GM21423 (cell line): ENCODE measurements at regions not wholly inside any gene's neighbourhood (a gene's known extent, or its start where the extent isn't known, plus 50 kb on each side); places are given as distances from the start of the nearest gene placed in this dataset.
A peak's percentile ranks its signal among the peaks of the same experiment; 100 is the strongest.

Experiments used
- ATAC-seq: cut with Tn5 transposase; IDR thresholded peaks from one replicate; pipeline ENCODE4 v1.9.1; 2021; ENCODE audit warnings: mild to moderate bottlenecking, moderate library complexity; ENCODE audit not compliant: unreplicated experiment

DNA sequence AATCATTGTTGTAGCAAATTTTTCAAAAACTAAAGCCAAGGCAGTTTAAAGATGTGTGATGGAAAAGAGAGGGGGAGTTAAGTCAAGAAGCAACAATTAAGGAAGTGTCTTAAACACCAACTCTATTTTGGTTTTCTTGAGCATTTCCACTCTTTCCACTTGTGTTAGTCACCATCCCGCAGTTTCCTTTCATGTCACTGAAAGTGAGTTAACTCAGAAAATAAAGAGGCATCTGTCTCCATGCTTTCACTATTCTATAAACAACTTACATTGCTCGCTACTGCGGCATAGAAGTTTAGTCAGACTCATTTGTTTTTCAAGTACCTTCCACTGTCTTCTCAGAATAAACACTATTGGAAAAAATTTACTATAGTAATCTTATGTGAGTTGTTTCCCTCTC, 284.9 kb upstream of the SEMA3D start:
- ATAC-seq = peak; percentile 53

DNA sequence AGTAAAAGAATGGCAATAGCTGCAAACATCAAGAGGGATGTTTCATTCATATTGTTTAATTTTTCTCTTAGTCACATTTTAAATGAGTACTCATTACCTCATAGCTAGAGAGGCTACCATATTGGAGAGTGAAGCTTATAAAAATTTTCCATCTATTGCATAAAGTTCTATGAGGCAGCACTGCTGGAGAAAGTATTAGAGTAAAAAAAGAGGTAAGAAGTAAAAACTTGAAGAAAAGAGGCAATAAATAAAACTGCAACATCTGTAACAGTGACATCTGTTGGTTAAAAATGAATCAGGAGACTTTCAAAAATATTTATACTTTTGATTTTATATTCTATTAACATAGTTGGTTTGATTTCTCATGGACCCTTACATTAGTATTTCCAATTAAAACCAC, 284.5 kb upstream of the SEMA3D start:
- no peak for ATAC-seq

DNA sequence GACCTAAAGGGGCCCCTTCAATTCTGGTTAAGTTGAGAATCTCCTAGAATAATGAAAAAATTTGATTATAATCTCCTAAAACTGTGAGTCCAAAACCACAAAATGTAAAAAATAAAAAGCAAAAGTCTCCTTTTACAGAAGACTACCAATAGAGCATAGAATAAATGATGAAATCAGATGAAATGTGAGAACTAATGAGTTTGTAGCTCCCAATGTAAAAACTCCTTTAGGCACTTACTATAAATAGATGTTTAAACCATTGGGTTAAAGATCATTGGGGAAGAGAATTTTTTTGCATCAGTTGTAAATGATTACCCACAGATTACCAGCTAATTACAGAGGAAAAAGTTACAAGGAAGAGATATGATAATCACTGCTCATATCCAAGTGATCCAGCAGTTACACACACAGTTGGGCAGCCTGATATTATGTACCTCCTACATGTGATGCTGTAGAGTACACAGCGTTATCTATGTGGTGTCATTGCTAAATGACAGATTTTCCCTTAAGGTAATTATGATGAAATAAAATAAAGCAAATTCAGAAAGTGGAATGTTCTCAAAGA, 282.7 kb upstream of the SEMA3D start:
- no peak for ATAC-seq

- no peak for ATAC-seq
These were observed 277.3 kb upstream of the SEMA3D start for GRCh38 chr7:85464042-85464651.

GRCh38 chr7:85462671-85463070, 275.8 kb upstream of the SEMA3D start:
- ATAC-seq = no peak

- no peak for ATAC-seq
These were observed 271.1 kb upstream of the SEMA3D start for GRCh38 chr7:85457911-85458310.

DNA sequence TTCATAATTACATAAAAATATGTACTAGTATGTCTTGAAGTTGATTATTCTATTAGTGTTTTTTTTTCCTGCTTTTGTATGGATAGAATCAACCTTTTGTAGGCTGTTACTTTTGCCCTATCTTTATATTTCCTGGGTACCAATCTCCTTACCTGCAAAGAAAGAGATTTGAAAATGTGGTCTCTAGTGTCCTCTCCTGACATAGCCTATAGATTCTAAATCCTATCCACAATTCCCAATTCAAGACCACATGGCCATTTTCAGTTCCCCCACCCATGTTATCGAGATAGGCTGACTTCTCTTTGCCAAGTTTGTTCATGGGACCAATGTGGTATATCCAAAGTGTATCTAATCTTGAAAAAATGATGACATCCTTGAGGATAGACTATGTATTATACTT, 269.4 kb upstream of the SEMA3D start:
- ATAC-seq = no peak

DNA sequence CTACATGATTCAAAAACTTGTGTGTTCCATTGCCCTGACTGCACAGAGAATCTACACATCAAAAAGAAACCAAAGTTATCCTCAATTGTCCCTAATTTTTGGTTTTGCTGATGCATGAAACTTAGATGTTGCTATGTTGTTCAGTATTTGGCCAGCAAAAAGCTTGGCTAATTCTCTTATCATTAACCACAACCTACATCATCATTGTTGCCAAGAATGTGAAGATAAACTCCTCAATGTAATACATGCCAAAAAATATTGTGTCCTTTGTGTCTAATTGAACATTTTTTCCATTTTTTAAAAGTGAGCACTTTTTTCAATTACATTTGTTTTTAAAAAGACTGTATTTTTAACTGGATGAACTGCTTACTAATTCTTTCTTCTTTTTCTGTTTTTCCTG, 268.0 kb upstream of the SEMA3D start:
- ATAC-seq = no peak

DNA sequence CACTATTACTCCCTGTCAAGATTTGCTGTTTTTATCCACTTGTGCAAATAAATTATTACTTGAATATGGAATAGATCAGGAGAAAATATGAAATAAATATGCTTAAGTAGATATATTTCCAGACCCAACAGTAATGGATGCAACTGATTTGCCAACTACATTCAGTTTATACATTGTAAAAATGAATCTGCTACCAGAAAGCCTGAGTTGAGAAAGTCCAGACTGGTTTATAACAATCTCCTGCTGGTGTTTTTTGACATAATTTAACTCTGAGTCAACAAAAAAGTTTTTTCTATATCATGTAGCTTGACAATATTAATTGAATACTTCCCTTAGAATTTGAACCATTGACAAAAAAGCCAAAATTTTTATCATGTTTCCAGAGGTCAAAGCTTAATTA, 265.8 kb upstream of the SEMA3D start:
- no peak for ATAC-seq

GRCh38 chr7:85449478-85449877, 262.6 kb upstream of the SEMA3D start:
- ATAC-seq = no peak

DNA sequence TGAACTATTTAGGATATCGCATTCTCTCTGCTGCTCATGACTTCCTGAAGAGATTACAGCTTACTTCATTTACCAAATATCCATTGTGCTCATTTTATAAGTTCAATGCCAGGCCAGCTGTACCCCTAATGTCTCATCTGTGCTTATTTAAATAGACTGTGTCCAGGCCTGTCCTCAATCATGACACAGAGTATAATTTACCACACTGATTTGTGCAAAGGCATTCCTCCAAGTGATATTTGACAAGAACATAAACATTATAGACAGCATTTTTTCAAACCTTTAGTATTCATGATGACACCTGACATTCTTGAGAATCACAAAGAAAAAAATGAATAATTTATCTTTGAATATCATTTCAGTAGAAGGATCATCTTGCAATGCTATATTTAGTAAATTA, 260.1 kb upstream of the SEMA3D start:
- no peak for ATAC-seq

- no peak for ATAC-seq
These were observed 239.7 kb upstream of the SEMA3D start for GRCh38 chr7:85426487-85426960.

- ATAC-seq = no peak
These were observed 237.4 kb upstream of the SEMA3D start for GRCh38 chr7:85424298-85424697.

DNA sequence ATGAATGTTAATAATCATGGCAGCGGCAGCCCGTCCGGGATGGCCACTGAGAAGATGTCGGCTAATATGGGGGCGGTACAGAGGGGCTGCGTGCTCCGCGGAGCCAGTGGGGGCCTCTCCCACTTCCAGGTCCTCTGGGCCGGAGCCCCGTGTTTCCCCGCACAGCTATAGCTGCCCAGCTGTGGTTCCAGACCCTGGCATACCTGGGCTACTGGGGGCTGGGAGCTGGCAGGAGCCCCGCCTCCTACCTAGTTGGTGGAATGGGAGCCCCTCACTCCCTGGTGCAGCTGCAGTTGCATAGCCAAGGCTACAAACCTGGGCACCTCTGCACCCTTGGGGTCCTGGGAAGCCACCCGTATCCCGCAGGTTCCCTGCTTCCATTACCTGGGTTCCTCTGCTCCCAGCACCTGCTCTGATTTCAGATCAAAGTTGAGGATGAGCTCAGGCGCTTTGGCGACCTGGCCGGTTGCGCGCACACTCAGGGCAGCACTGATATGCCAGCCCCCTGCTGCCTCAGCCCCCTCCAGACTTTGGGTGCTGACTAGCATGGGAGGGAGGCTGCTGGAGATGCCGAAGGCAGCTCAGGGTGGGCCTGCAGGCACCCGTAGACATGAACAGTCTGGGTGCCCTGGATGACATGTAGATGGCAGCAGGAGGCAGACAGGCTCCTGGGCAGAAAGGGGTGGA, 236.5 kb upstream of the SEMA3D start:
- ATAC-seq = no peak

DNA sequence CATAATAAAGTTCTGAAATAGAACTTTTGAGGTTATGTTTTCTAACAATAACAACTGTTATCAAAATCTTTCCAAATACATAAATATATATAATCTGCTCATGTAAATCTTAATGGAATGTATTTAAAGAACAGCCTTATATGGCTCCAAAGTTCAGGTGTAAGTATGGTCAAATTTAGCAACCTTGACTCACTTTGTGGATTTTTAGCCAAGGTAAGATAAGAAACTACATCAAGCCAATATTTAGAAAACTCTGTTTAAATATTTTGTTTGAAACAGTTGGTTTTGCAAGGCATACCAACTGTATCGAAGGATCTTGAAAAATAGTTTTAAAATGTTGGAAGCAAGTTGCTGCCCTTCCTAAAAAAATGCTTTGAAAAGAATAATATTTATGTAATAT, 228.9 kb upstream of the SEMA3D start:
- no peak for ATAC-seq

- no peak for ATAC-seq
These were observed 226.9 kb upstream of the SEMA3D start for GRCh38 chr7:85413718-85414117.

DNA sequence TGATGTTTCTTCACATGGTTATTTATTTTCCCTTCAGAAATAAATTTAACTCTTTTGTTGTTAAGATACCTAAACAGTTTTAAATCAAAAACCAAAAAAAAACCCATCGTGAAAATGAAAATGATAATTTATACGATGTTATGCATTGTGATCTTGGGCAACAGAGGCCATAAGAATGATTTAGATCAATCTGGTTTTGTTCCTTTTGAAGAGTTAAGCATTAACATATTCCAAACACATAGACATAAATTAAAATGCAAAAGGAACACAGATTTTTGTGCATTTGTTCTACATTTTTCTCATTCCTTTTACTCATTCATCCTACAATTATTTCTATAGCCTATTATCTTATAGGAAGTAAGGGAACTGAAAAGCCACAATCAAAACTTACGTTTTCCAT, 226.1 kb upstream of the SEMA3D start:
- no peak for ATAC-seq

GRCh38 chr7:85407391-85407790, 220.5 kb upstream of the SEMA3D start:
- ATAC-seq = no peak

DNA sequence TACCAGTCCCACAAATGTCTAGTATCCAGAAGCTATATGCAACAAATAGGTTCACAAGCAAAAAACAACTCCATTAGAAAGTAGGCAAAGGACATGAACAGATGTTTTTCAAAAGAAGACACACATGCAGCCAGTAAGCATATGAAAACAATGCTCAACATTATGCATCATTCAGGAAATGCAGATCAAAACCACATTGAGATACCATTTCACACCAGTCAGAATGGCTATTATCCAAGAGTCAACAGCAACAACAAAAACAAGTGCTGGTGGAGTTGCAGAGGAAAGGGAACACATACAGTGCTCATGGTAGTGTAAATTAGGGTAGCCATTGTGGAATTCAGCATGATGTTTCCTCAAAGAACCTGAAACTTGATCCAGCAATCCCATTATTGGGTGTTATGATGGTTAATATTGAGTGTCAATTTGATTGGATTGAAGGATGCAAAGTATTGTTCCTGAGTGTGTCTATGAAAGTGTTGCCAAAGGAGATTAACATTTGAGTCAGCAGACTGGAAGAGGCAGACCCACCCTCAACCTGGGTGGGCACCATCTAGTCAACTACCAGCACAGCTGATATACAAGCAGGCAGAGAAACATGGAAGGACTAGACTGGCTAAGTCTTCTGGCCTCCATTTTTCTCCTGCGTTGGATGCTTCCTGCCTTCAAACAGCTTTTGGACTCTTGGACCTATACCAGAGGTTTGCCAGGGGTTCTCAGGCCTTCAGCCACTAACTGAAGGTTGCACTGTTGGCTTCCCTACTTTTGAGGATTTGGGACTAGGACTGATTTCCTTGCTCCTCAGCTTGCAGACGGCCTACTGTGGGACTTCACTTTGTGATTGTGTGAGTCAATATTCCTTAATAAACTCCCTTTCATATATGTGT, 218.4 kb upstream of the SEMA3D start:
- no peak for ATAC-seq

GRCh38 chr7:85396676-85397075, 209.8 kb upstream of the SEMA3D start:
- ATAC-seq = no peak

DNA sequence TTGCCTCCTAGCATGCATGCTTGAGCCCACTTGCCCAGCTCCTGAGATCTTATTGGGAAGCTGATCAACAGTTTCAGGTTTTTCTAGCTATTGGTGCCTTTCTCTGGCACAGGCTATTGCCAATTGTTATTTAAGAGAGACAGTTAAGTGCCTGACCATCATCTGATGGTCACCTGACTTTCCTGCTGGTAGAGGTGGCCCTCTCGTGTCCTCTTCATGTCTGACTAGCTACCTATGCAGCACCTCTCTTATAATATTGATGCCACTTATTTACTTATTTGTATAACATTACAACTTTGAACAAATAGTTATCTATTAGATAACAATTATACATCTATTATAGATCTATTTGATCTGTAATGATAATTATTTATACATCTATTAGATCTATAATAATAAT, 205.9 kb upstream of the SEMA3D start:
- no peak for ATAC-seq

DNA sequence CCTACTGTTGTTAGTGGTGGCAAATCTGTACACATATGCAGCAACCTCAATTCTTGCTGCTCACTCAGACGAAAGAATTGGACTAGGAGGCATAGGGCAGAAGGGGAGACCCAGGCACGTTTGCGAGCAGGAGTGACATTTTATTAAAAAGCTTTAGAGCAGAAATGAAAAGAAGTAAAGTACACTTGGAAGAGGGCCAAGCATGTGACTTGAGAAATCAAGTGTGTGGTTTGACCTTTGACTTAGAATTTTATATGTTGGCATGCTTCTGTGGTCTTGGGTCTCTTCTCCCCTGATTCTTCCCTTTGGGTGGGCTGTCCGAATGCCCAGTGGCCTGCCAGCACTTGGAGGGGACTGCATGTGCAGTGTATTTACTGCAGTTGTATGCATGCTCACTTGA, 205.5 kb upstream of the SEMA3D start:
- ATAC-seq = no peak
